PFSK-1 (cell line): ENCODE measurements at regions not wholly inside any gene's neighbourhood (a gene's known extent, or its start where the extent isn't known, plus 50 kb on each side); places are given as distances from the start of the nearest gene placed in this dataset.

ENCODE experiments used
- FOXP2 ChIP-seq: optimal IDR thresholded peaks from 2 replicates; pipeline ENCODE3; 2011; ENCODE audit warnings: borderline replicate concordance, control low read depth, inconsistent platforms; ENCODE audit not compliant: insufficient read depth; ENCODE audit errors: extremely low read length, extremely low read depth
- POLR2AphosphoS5 ChIP-seq: IDR thresholded peaks from 2 replicates; pipeline ENCODE4 v1.6.1; 2012; ENCODE audit warnings: low read depth, mild to moderate bottlenecking, control low read depth, low read length, moderate library complexity
- SIN3A ChIP-seq: IDR thresholded peaks from 2 replicates; pipeline ENCODE4 v1.6.1; 2012; ENCODE audit warnings: mild to moderate bottlenecking, low read length, moderate library complexity, borderline replicate concordance; ENCODE audit not compliant: insufficient read depth
- TAF1 ChIP-seq: IDR thresholded peaks from 2 replicates; pipeline ENCODE4 v1.6.1; 2012; ENCODE audit warnings: low read length, control low read depth, borderline replicate concordance; ENCODE audit not compliant: insufficient read depth
- TF ChIP-seq, protein P1 (sequence below), 2 experiments: IDR thresholded peaks; 2 replicates each; pipeline versions ENCODE4 v1.6.1 to v1.8.0; 2011 to 2012; ENCODE audit warnings: low read depth in 2 of 2, low read length in 2 of 2, control low read depth in 1 of 2, inconsistent platforms in 1 of 2, mild to moderate bottlenecking in 1 of 2, moderate library complexity in 1 of 2; ENCODE audit not compliant: insufficient read depth in 1 of 2

DNA sequence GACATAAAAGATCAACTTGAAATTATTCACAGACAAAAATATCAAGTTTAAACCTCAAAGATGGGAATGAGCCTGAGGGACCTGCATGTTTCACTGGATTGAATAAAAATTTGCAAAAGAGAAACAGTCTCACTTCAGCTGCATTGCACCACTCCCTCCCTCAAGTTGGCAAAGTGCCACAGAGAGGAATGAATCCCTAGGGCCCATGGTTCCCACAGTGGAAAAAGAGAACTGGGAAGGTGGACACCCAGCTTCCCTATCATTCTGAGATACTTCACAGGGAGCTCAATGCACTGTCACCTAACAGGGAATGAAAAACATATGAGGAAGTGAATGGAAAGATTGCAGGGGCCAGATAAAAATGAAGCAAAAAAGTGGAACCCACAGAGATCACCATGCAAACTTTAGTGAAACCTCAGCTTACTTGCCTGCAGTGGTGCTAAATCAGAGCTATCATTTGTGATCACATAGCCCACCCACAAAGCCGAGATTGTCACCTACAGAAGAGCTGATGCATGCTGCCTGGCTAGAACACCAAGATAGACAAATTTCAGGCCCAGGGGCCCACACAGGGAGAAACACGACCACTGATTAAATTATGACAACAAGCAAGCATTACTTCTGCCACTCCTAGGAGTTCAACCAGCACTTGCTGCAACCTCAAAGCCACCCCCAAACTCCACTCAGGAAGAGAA is 911.3 kb downstream of the LRFN5 start:
- TF ChIP-seq TAF1 (no peak), SIN3A (no peak), POLR2AphosphoS5 (no peak), FOXP2 (no peak)
- TF ChIP-seq, protein P1, sequence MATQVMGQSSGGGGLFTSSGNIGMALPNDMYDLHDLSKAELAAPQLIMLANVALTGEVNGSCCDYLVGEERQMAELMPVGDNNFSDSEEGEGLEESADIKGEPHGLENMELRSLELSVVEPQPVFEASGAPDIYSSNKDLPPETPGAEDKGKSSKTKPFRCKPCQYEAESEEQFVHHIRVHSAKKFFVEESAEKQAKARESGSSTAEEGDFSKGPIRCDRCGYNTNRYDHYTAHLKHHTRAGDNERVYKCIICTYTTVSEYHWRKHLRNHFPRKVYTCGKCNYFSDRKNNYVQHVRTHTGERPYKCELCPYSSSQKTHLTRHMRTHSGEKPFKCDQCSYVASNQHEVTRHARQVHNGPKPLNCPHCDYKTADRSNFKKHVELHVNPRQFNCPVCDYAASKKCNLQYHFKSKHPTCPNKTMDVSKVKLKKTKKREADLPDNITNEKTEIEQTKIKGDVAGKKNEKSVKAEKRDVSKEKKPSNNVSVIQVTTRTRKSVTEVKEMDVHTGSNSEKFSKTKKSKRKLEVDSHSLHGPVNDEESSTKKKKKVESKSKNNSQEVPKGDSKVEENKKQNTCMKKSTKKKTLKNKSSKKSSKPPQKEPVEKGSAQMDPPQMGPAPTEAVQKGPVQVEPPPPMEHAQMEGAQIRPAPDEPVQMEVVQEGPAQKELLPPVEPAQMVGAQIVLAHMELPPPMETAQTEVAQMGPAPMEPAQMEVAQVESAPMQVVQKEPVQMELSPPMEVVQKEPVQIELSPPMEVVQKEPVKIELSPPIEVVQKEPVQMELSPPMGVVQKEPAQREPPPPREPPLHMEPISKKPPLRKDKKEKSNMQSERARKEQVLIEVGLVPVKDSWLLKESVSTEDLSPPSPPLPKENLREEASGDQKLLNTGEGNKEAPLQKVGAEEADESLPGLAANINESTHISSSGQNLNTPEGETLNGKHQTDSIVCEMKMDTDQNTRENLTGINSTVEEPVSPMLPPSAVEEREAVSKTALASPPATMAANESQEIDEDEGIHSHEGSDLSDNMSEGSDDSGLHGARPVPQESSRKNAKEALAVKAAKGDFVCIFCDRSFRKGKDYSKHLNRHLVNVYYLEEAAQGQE (IDR thresholded peaks at IDR 0.05; ENCODE audit: insufficient read depth in 1 of 2, low read depth in 2 of 2, low read length in 2 of 2) = no peak
